HepG2 (cell line): ENCODE measurements at regions not wholly inside any gene's neighbourhood (a gene's known extent, or its start where the extent isn't known, plus 50 kb on each side); places are given as distances from the start of the nearest gene placed in this dataset.

ENCODE experiments used
- ATAC-seq: fragments of 200-7000 bp; cut with Tn5 transposase; 3 replicates; pipeline ENCODE4 v1.9.1; 2020; ENCODE audit warnings: mild to moderate bottlenecking, moderate library complexity
- BruUV-seq: library from RNA; stranded (reverse); fragments of 400-500 nt; replicated peaks from 2 replicates; lab custom pipeline; 2021; lab: Mats Ljungman, UMichigan
- CTCF ChIA-PET: fragments of 300-600 bp; formaldehyde crosslinking; extraction: SDS; loops from one replicate; lab custom pipeline; 2021; ENCODE audit warnings: low total read pairs, inconsistent platforms, low intra/inter-chr PET ratio; lab: Yijun Ruan, JAX
- POLR2A ChIA-PET: fragments of 350-600 bp; sonication (Branson Sonifier 250); formaldehyde crosslinking; loops from one replicate; lab custom pipeline; 2020; ENCODE audit warnings: antibody characterized with exemption, inconsistent platforms; lab: Yijun Ruan, JAX
- DNase-seq: peaks from one replicate; pipeline ENCODE4 v3.0.0-alpha.2; 2015; ENCODE audit warnings: low spot score
- FAIRE-seq: peaks from 3 replicates; lab custom pipeline; 2011; peaks lifted over from hg19 to GRCh38; lab: Jason Lieb, UNC
- H2AFZ ChIP-seq: one replicate; pipeline ENCODE4 v1.6.1; 2011; ENCODE audit warnings: low read length, inconsistent platforms
- H3K27ac ChIP-seq: fragments of 300-600 bp; 3 replicates; pipeline ENCODE4 v1.8.0; 2011; ENCODE audit warnings: mixed run types, mild to moderate bottlenecking, mixed read lengths, low read length, inconsistent platforms; ENCODE audit not compliant: insufficient read depth; ENCODE audit errors: extremely low read length
- H3K27me3 ChIP-seq, 2 experiments: fragments of 200-600 bp in 1 of 2; 2 replicates in 1 of 2; 3 replicates in 1 of 2; pipeline versions ENCODE4 v1.6.0 to v1.8.0; 2011; ENCODE audit warnings: low read length in 2 of 2, mild to moderate bottlenecking in 2 of 2, moderate library complexity in 2 of 2, inconsistent platforms in 1 of 2; ENCODE audit not compliant: insufficient read depth in 2 of 2, control insufficient read depth in 1 of 2
- H3K36me3 ChIP-seq, 2 experiments: fragments of 200-600 bp in 1 of 2; replicated peaks in 1 of 2; 2 replicates in 1 of 2; 3 replicates in 1 of 2; pipeline versions ENCODE4 v1.5.1 to v1.8.0; 2011; ENCODE audit warnings: low read length in 2 of 2, inconsistent platforms in 1 of 2; ENCODE audit not compliant: insufficient read depth in 2 of 2, control insufficient read depth in 1 of 2
- H3K4me1 ChIP-seq: 2 replicates; pipeline ENCODE4 v1.5.1; 2012; ENCODE audit warnings: low read length, inconsistent platforms; ENCODE audit not compliant: insufficient read depth
- H3K4me2 ChIP-seq: 2 replicates; pipeline ENCODE4 v1.6.0; 2011; ENCODE audit warnings: low read depth, low read length, inconsistent platforms
- H3K4me3 ChIP-seq, 3 experiments: fragments of 200-600 bp in 1 of 3; sonication (generic), shearing (Covaris generic) in 1 of 3; replicated peaks in 1 of 3; 2 replicates each; pipeline ENCODE4 v1.5.1; 2011 to 2016; ENCODE audit warnings: low read length in 3 of 3, inconsistent platforms in 2 of 3, low read depth in 2 of 3, mild to moderate bottlenecking in 2 of 3, control low read depth in 1 of 3, mixed read lengths in 1 of 3; ENCODE audit not compliant: insufficient read depth in 1 of 3
- H3K79me2 ChIP-seq: one replicate; pipeline ENCODE4 v1.6.1; 2011; ENCODE audit warnings: low read length, inconsistent platforms; ENCODE audit not compliant: insufficient read depth
- H3K9ac ChIP-seq: 2 replicates; pipeline ENCODE4 v1.6.0; 2011; ENCODE audit warnings: mild to moderate bottlenecking, low read depth, low read length, inconsistent platforms; ENCODE audit not compliant: insufficient read depth
- H3K9me3 ChIP-seq: 2 replicates; pipeline ENCODE4 v1.5.1; 2012; ENCODE audit warnings: mild to moderate bottlenecking, low read length
- H4K20me1 ChIP-seq: 2 replicates; pipeline ENCODE4 v1.6.0; 2011; ENCODE audit warnings: inconsistent platforms, mild to moderate bottlenecking, low read length, moderate library complexity; ENCODE audit not compliant: insufficient read depth
- HDAC1 ChIP-seq: sonication (generic); formaldehyde crosslinking; IDR thresholded peaks from 2 replicates; pipeline ENCODE4 v1.5.1; 2020; ENCODE audit warnings: mild to moderate bottlenecking, missing genetic modification reagents
- HDAC6 ChIP-seq: fragments of 200-600 bp; sonication (generic); IDR thresholded peaks from 2 replicates; pipeline ENCODE4 v1.7.0; 2017; ENCODE audit warnings: mild to moderate bottlenecking, antibody characterized with exemption, low read length, low read depth
- MTA1 ChIP-seq: sonication (generic); formaldehyde crosslinking; IDR thresholded peaks from 2 replicates; pipeline ENCODE4 v1.4.0; 2020; ENCODE audit warnings: missing genetic modification reagents, mild to moderate bottlenecking, borderline replicate concordance
- NFYB ChIP-seq: sonication (generic); formaldehyde crosslinking; IDR thresholded peaks from 2 replicates; pipeline ENCODE4 v1.4.0; 2020; ENCODE audit warnings: missing genetic modification reagents
- NRL ChIP-seq: sonication (generic); formaldehyde crosslinking; IDR thresholded peaks from 2 replicates; pipeline ENCODE4 v1.5.0; 2020; ENCODE audit warnings: missing genetic modification reagents, mild to moderate bottlenecking, moderate library complexity, borderline replicate concordance
- SCMH1 ChIP-seq: sonication (generic); formaldehyde crosslinking; IDR thresholded peaks from 2 replicates; pipeline ENCODE4 v1.9.0; 2021; ENCODE audit warnings: missing genetic modification reagents, mild to moderate bottlenecking, borderline replicate concordance
- SOX5 ChIP-seq: IDR thresholded peaks from 2 replicates; pipeline ENCODE4 v1.6.1; 2016; ENCODE audit warnings: borderline replicate concordance
- THAP8 ChIP-seq: sonication (generic); formaldehyde crosslinking; IDR thresholded peaks from 2 replicates; pipeline ENCODE4 v1.5.1; 2020; ENCODE audit warnings: missing genetic modification reagents, mild to moderate bottlenecking, borderline replicate concordance
- ZBTB33 ChIP-seq: sonication (generic); formaldehyde crosslinking; IDR thresholded peaks from 2 replicates; pipeline ENCODE4 v1.4.0; 2020; ENCODE audit warnings: missing genetic modification reagents
- ZC3H4 ChIP-seq: sonication (generic); formaldehyde crosslinking; IDR thresholded peaks from 2 replicates; pipeline ENCODE4 v1.4.0; 2020; ENCODE audit warnings: missing genetic modification reagents, borderline replicate concordance
- ZNF230 ChIP-seq: sonication (generic); formaldehyde crosslinking; IDR thresholded peaks from 2 replicates; pipeline ENCODE4 v1.4.0; 2020; ENCODE audit warnings: mild to moderate bottlenecking, missing genetic modification reagents
- ZNF296 ChIP-seq: sonication (generic); formaldehyde crosslinking; conservative IDR thresholded peaks from 2 replicates; pipeline ENCODE4 v1.5.0; 2020; ENCODE audit warnings: mild to moderate bottlenecking, missing genetic modification reagents
- WGBS: methylation state at CpG from one replicate; pipeline ENCODE4 v1.1.6; 2017; ENCODE audit warnings: low lambda C conversion rate; 5-methylcytosine and 5-hydroxymethylcytosine counted together
- in situ Hi-C: cut with HindIII; loops from 2 replicates; pipeline ENCODE4 v1.10.0; 2017; ENCODE audit warnings: low pct_unique_long_range_greater_than_20kb; ENCODE audit not compliant: extremely low pct_ligation_motif_present
- intact Hi-C: fragments of 100-400 bp; cut with micrococcal nuclease; formaldehyde crosslinking; loops from one replicate; pipeline ENCODE4 v1.10.0; 2022; ENCODE audit not compliant: unreplicated experiment
- TF ChIP-seq, protein P1 (sequence below): fragments of 450-650 bp; IDR thresholded peaks from 2 replicates; pipeline ENCODE4 v1.6.1; 2017
- TF ChIP-seq, protein P2 (sequence below): sonication (generic); formaldehyde crosslinking; IDR thresholded peaks from 2 replicates; pipeline ENCODE4 v1.8.0; 2022; ENCODE audit warnings: missing genetic modification reagents, mild to moderate bottlenecking, moderate library complexity, borderline replicate concordance

DNA sequence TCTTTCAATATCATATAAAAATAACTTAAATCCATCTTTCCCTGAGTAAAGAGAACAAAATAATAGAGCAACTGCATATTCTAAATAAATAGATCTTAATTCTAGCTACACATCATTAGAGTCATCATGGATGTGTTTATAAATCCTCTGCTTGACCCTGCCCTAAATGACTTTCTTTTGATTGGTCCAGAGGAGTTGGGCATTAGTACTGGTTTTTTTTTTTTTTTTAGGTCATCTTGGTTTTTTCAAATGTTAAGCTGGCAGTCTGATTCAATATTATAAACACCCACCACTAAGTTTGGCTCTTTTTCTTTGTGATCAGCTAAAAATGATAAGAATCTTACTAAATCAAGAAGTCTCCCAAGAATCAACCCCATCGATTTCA, 504.0 kb upstream of the CBLB start:
- FAIRE-seq (no peak), ATAC-seq (no peak), DNase-seq (no peak)
- TF ChIP-seq HDAC1 (CRISPR knock-in tag), result no peak
- no peak for TF ChIP-seq ZC3H4 (CRISPR knock-in tag)
- TF ChIP-seq ZNF230 (CRISPR knock-in tag), result no peak
- no peak for TF ChIP-seq ZBTB33 (CRISPR knock-in tag)
- TF ChIP-seq SOX5 (CRISPR knock-in tag), result no peak
- TF ChIP-seq, protein P1, sequence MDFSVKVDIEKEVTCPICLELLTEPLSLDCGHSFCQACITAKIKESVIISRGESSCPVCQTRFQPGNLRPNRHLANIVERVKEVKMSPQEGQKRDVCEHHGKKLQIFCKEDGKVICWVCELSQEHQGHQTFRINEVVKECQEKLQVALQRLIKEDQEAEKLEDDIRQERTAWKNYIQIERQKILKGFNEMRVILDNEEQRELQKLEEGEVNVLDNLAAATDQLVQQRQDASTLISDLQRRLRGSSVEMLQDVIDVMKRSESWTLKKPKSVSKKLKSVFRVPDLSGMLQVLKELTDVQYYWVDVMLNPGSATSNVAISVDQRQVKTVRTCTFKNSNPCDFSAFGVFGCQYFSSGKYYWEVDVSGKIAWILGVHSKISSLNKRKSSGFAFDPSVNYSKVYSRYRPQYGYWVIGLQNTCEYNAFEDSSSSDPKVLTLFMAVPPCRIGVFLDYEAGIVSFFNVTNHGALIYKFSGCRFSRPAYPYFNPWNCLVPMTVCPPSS, result no peak
- TF ChIP-seq NRL, result no peak
- no peak for TF ChIP-seq ZNF296 (CRISPR knock-in tag)
- TF ChIP-seq THAP8, result no peak
- TF ChIP-seq MTA1 (CRISPR knock-in tag), result no peak
- TF ChIP-seq, protein P2, sequence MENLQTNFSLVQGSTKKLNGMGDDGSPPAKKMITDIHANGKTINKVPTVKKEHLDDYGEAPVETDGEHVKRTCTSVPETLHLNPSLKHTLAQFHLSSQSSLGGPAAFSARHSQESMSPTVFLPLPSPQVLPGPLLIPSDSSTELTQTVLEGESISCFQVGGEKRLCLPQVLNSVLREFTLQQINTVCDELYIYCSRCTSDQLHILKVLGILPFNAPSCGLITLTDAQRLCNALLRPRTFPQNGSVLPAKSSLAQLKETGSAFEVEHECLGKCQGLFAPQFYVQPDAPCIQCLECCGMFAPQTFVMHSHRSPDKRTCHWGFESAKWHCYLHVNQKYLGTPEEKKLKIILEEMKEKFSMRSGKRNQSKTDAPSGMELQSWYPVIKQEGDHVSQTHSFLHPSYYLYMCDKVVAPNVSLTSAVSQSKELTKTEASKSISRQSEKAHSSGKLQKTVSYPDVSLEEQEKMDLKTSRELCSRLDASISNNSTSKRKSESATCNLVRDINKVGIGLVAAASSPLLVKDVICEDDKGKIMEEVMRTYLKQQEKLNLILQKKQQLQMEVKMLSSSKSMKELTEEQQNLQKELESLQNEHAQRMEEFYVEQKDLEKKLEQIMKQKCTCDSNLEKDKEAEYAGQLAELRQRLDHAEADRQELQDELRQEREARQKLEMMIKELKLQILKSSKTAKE (CRISPR knock-in tag), result no peak
- TF ChIP-seq HDAC6, result no peak
- TF ChIP-seq SCMH1 (CRISPR knock-in tag), result no peak
- no peak for TF ChIP-seq NFYB
- POLR2A ChIA-PET, result no interaction called here
- no peaks in the 10 kb centered on the region for H3K27me3 ChIP-seq
- BruUV-seq, result no TSS peak
- in situ Hi-C loops, result no loop called here
- H3K79me2 ChIP-seq, result no peaks in the 10 kb centered on the region
- H3K4me2 ChIP-seq, result no peak overlapping the region
- H3K9ac ChIP-seq, result no peak overlapping the region
- H3K36me3 ChIP-seq, result no peaks in the 10 kb centered on the region
- no peak overlapping the region for H3K27ac ChIP-seq
- no peaks in the 10 kb centered on the region for H4K20me1 ChIP-seq
- no peaks in the 10 kb centered on the region for H3K9me3 ChIP-seq
- no peak overlapping the region for H3K4me3 ChIP-seq
- 2% methylated on average over 1 of the region's 1 CpG for WGBS
- intact Hi-C loops, result no loop called here
- CTCF ChIA-PET, result no interaction called here
- H3K4me1 ChIP-seq, result no peaks in the 10 kb centered on the region
- no peak overlapping the region for H2AFZ ChIP-seq
